ENCODE measurements at regions not wholly inside any gene's neighbourhood (a gene's known extent, or its start where the extent isn't known, plus 50 kb on each side); places are given as distances from the start of the nearest gene placed in this dataset.

GRCh38 chr22:34070051-34070450, 149.8 kb upstream of the LARGE1 start:
- TF ChIP-seq CTCF (IDR thresholded peaks at IDR 0.05; ENCODE audit: low read depth, low read length), result no peak
- Histone ChIP-seq H3K27ac (no peak overlapping the region), H3K4me3 (ENCODE audit: low read depth, low read length) (no peak overlapping the region), H3K27me3 (ENCODE audit: insufficient read depth, low read depth, severe bottlenecking) (no peaks in the 10 kb centered on the region), H3K9me3 (ENCODE audit: severe bottlenecking) (peaks cover 2% of the 10 kb centered on the region), H3K36me3 (no peaks in the 10 kb centered on the region)
- peak; percentile 69 for DNase-seq

DNA sequence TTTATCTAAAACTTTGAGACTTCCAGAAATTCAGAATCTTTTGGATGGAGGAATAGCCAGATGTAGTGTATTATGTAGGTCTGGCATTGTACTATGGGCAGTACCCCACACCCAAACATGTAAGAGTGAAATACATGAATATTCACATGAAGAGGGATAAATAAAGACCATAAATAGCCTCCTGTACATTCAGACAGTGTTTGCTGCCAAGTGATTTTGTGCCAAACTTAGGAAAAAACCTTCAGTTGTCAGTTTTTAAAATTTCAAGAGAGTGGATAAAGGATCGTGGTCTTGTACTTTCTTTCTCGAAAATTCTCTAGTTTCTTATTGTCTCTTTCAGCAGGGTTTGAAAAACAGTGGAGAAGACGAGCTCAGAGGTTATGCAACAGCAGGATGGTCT, 150.3 kb upstream of the LARGE1 start:
- H3K27me3 ChIP-seq (ENCODE audit: insufficient read depth, low read depth, severe bottlenecking), result no peaks in the 10 kb centered on the region
- H3K9me3 ChIP-seq (ENCODE audit: severe bottlenecking), result peaks cover 2% of the 10 kb centered on the region
- H3K4me3 ChIP-seq (ENCODE audit: low read depth, low read length), result no peak overlapping the region
- no peak overlapping the region for H3K27ac ChIP-seq
- TF ChIP-seq CTCF (IDR thresholded peaks at IDR 0.05; ENCODE audit: low read depth, low read length), result no peak
- no peak for DNase-seq
- H3K36me3 ChIP-seq, result no peaks in the 10 kb centered on the region

DNA sequence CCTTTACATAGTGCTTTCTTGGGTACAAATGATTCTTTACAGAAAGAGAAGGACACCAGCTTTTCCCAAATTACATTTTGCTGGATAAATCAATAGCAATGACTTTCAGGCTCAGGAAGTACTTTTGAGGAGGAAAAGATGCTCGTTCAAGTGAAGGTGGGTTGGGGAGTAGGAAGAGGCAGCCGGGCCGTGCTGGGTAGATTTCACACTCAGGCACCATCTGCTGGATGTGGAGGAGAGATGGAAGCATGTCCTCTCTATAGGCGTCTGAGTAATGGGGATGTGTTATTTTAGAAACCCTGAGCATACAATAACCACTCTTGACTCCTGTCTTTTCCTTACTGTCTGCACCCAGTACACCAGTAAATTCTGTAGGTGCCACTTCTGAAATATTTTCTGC, 152.3 kb upstream of the LARGE1 start:
- Histone ChIP-seq H3K9me3 (ENCODE audit: severe bottlenecking) (peaks cover 2% of the 10 kb centered on the region), H3K4me3 (ENCODE audit: low read depth, low read length) (no peak overlapping the region), H3K36me3 (no peaks in the 10 kb centered on the region), H3K27ac (no peak overlapping the region), H3K27me3 (ENCODE audit: insufficient read depth, low read depth, severe bottlenecking) (no peaks in the 10 kb centered on the region)
- no peak for TF ChIP-seq CTCF (IDR thresholded peaks at IDR 0.05; ENCODE audit: low read depth, low read length)
- no peak for DNase-seq

DNA sequence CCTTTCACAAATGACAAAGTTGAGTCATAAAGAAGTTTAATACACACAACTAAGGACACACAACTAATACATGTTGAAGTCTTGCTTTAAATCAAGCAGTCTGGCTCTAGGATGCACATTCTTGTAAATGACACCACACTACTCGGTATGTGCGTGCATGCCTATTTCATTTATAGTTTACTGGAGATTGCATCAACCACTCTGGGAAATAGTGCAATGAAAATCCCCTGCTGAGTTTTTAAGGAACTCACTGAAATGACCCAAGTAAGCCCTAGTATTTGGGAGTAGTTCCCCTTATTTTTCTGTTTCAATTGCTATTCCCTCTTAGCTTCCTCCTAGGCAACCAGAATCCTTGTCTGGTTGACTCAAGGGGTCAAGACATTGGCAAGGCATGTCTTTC, 160.2 kb upstream of the LARGE1 start:
- Histone ChIP-seq H3K27me3 (ENCODE audit: insufficient read depth, low read depth, severe bottlenecking) (no peaks in the 10 kb centered on the region), H3K4me3 (ENCODE audit: low read depth, low read length) (no peak overlapping the region), H3K9me3 (ENCODE audit: severe bottlenecking) (no peaks in the 10 kb centered on the region), H3K36me3 (no peaks in the 10 kb centered on the region), H3K27ac (no peak overlapping the region)
- TF ChIP-seq CTCF (IDR thresholded peaks at IDR 0.05; ENCODE audit: low read depth, low read length), result no peak
- no peak for DNase-seq

DNA sequence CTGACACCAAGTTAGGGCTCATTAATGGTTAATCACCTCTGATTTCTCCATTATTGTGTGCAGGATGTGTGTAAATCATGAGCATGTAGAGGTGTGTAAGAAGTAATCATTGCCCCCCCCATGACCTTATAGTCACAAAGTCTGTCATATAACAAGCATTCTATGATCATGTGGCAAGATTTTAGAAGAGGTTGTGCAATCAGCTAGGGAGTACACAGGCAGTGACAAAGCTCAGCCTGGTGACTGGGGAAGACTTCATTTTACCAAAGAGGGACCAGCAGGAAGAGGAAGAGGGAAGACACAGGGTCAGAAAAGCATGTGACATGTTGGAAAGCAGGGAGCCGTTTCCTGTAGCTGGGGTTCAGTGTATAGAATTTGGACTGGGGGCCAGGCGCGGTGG, 176.5 kb upstream of the LARGE1 start:
- Histone ChIP-seq H3K4me3 (ENCODE audit: low read depth, low read length) (no peak overlapping the region), H3K27me3 (ENCODE audit: insufficient read depth, low read depth, severe bottlenecking) (no peaks in the 10 kb centered on the region), H3K27ac (no peak overlapping the region), H3K9me3 (ENCODE audit: severe bottlenecking) (no peaks in the 10 kb centered on the region), H3K36me3 (no peaks in the 10 kb centered on the region)
- DNase-seq, result no peak
- TF ChIP-seq CTCF (IDR thresholded peaks at IDR 0.05; ENCODE audit: low read depth, low read length), result no peak

GRCh38 chr22:34099278-34099677, 179.0 kb upstream of the LARGE1 start:
- H3K9me3 ChIP-seq (ENCODE audit: severe bottlenecking), result no peaks in the 10 kb centered on the region

More at GRCh38 chr22:34099278-34099677, 179.0 kb upstream of the LARGE1 start:
- H3K36me3 ChIP-seq, result no peaks in the 10 kb centered on the region
- no peaks in the 10 kb centered on the region for H3K27me3 ChIP-seq (ENCODE audit: insufficient read depth, low read depth, severe bottlenecking)
- no peak for DNase-seq
- no peak overlapping the region for H3K27ac ChIP-seq
- H3K4me3 ChIP-seq (ENCODE audit: low read depth, low read length), result no peak overlapping the region
- TF ChIP-seq CTCF (IDR thresholded peaks at IDR 0.05; ENCODE audit: low read depth, low read length), result no peak

Measured in WERI-Rb-1 (cell line).